ENCODE measurements at regions not wholly inside any gene's neighbourhood (a gene's known extent, or its start where the extent isn't known, plus 50 kb on each side); places are given as distances from the start of the nearest gene placed in this dataset.

- no peak overlapping the region for H3K27ac ChIP-seq (ENCODE audit: low read depth, low read length, severe bottlenecking)
- H3K36me3 ChIP-seq (ENCODE audit: control insufficient read depth, insufficient read depth, low read length): no peaks in the 10 kb centered on the region
Observed at GRCh38 chr13:54162069-54162468, 1133.5 kb downstream of the OLFM4 start.

GRCh38 chr13:54165581-54166215, 1137.1 kb downstream of the OLFM4 start:
- no peak overlapping the region for H3K4me3 ChIP-seq (ENCODE audit: extremely low read depth, insufficient read depth, low read length, poor library complexity, severe bottlenecking)
- H3K36me3 ChIP-seq (ENCODE audit: control insufficient read depth, insufficient read depth, low read length): no peaks in the 10 kb centered on the region
- WGBS, 2 experiments (ENCODE audit: insufficient coverage in 2 of 2): 65 to 87% methylated on average over 2 to 3 of the region's 7 CpGs
- no peaks in the 10 kb centered on the region for H3K4me1 ChIP-seq (ENCODE audit: control insufficient read depth, insufficient read depth, low read length, poor library complexity, severe bottlenecking)
- H3K27ac ChIP-seq (ENCODE audit: low read depth, low read length, severe bottlenecking): no peak overlapping the region
- H3K9me3 ChIP-seq (ENCODE audit: control insufficient read depth, low read length): no peaks in the 10 kb centered on the region

More at GRCh38 chr13:54162069-54162468, 1133.5 kb downstream of the OLFM4 start:
- Histone ChIP-seq H3K9me3 (ENCODE audit: control insufficient read depth, low read length) (no peaks in the 10 kb centered on the region), H3K4me1 (ENCODE audit: control insufficient read depth, insufficient read depth, low read length, poor library complexity, severe bottlenecking) (no peaks in the 10 kb centered on the region), H3K4me3 (ENCODE audit: extremely low read depth, insufficient read depth, low read length, poor library complexity, severe bottlenecking) (no peak overlapping the region)
- no CpG with 5 or more reads among the region's 1 CpG for WGBS, 2 experiments (ENCODE audit: insufficient coverage in 2 of 2)

- Histone ChIP-seq H3K4me1 (ENCODE audit: control insufficient read depth, insufficient read depth, low read length, poor library complexity, severe bottlenecking) (no peaks in the 10 kb centered on the region), H3K9me3 (ENCODE audit: control insufficient read depth, low read length) (no peaks in the 10 kb centered on the region), H3K36me3 (ENCODE audit: control insufficient read depth, insufficient read depth, low read length) (no peaks in the 10 kb centered on the region), H3K4me3 (ENCODE audit: extremely low read depth, insufficient read depth, low read length, poor library complexity, severe bottlenecking) (no peak overlapping the region), H3K27ac (ENCODE audit: low read depth, low read length, severe bottlenecking) (no peak overlapping the region)
Observed at GRCh38 chr13:54173996-54174395, 1145.4 kb downstream of the OLFM4 start.

GRCh38 chr13:54175466-54175865, 1146.9 kb downstream of the OLFM4 start:
- no peaks in the 10 kb centered on the region for H3K9me3 ChIP-seq (ENCODE audit: control insufficient read depth, low read length)
- no CpG with 5 or more reads among the region's 1 CpG for WGBS, 2 experiments (ENCODE audit: insufficient coverage in 2 of 2)
- H3K4me3 ChIP-seq (ENCODE audit: extremely low read depth, insufficient read depth, low read length, poor library complexity, severe bottlenecking): no peak overlapping the region
- H3K36me3 ChIP-seq (ENCODE audit: control insufficient read depth, insufficient read depth, low read length): no peaks in the 10 kb centered on the region
- no peak overlapping the region for H3K27ac ChIP-seq (ENCODE audit: low read depth, low read length, severe bottlenecking)
- H3K4me1 ChIP-seq (ENCODE audit: control insufficient read depth, insufficient read depth, low read length, poor library complexity, severe bottlenecking): no peaks in the 10 kb centered on the region

GRCh38 chr13:54177466-54177865, 1148.9 kb downstream of the OLFM4 start:
- Histone ChIP-seq H3K9me3 (ENCODE audit: control insufficient read depth, low read length) (no peaks in the 10 kb centered on the region), H3K4me1 (ENCODE audit: control insufficient read depth, insufficient read depth, low read length, poor library complexity, severe bottlenecking) (no peaks in the 10 kb centered on the region), H3K4me3 (ENCODE audit: extremely low read depth, insufficient read depth, low read length, poor library complexity, severe bottlenecking) (no peak overlapping the region), H3K36me3 (ENCODE audit: control insufficient read depth, insufficient read depth, low read length) (no peaks in the 10 kb centered on the region), H3K27ac (ENCODE audit: low read depth, low read length, severe bottlenecking) (no peak overlapping the region)
- 57 to 78% methylated on average over 1 of the region's 3 CpGs for WGBS, 2 experiments (ENCODE audit: insufficient coverage in 2 of 2)

GRCh38 chr13:54183166-54183565, 1154.6 kb downstream of the OLFM4 start:
- Histone ChIP-seq H3K36me3 (ENCODE audit: control insufficient read depth, insufficient read depth, low read length) (no peaks in the 10 kb centered on the region), H3K4me1 (ENCODE audit: control insufficient read depth, insufficient read depth, low read length, poor library complexity, severe bottlenecking) (no peaks in the 10 kb centered on the region), H3K9me3 (ENCODE audit: control insufficient read depth, low read length) (no peaks in the 10 kb centered on the region), H3K27ac (ENCODE audit: low read depth, low read length, severe bottlenecking) (no peak overlapping the region), H3K4me3 (ENCODE audit: extremely low read depth, insufficient read depth, low read length, poor library complexity, severe bottlenecking) (no peak overlapping the region)
- no CpG with 5 or more reads among the region's 1 CpG for WGBS, 2 experiments (ENCODE audit: insufficient coverage in 2 of 2)

GRCh38 chr13:54183728-54184127, 1155.1 kb downstream of the OLFM4 start:
- H3K27ac ChIP-seq (ENCODE audit: low read depth, low read length, severe bottlenecking): no peak overlapping the region
- H3K9me3 ChIP-seq (ENCODE audit: control insufficient read depth, low read length): no peaks in the 10 kb centered on the region
- no peaks in the 10 kb centered on the region for H3K36me3 ChIP-seq (ENCODE audit: control insufficient read depth, insufficient read depth, low read length)
- no peak overlapping the region for H3K4me3 ChIP-seq (ENCODE audit: extremely low read depth, insufficient read depth, low read length, poor library complexity, severe bottlenecking)
- no peaks in the 10 kb centered on the region for H3K4me1 ChIP-seq (ENCODE audit: control insufficient read depth, insufficient read depth, low read length, poor library complexity, severe bottlenecking)
- 73% methylated on average over 4 of the region's 6 CpGs; no CpG with 5 or more reads in 1 of the 2 experiments for WGBS, 2 experiments (ENCODE audit: insufficient coverage in 2 of 2)

GRCh38 chr13:54184576-54184975, 1156.0 kb downstream of the OLFM4 start:
- no peaks in the 10 kb centered on the region for H3K4me1 ChIP-seq (ENCODE audit: control insufficient read depth, insufficient read depth, low read length, poor library complexity, severe bottlenecking)
- no CpG with 5 or more reads among the region's 4 CpGs for WGBS, 2 experiments (ENCODE audit: insufficient coverage in 2 of 2)
- H3K27ac ChIP-seq (ENCODE audit: low read depth, low read length, severe bottlenecking): no peak overlapping the region
- no peaks in the 10 kb centered on the region for H3K9me3 ChIP-seq (ENCODE audit: control insufficient read depth, low read length)
- H3K36me3 ChIP-seq (ENCODE audit: control insufficient read depth, insufficient read depth, low read length): no peaks in the 10 kb centered on the region
- no peak overlapping the region for H3K4me3 ChIP-seq (ENCODE audit: extremely low read depth, insufficient read depth, low read length, poor library complexity, severe bottlenecking)

- no peak overlapping the region for H3K4me3 ChIP-seq (ENCODE audit: extremely low read depth, insufficient read depth, low read length, poor library complexity, severe bottlenecking)
- no peaks in the 10 kb centered on the region for H3K9me3 ChIP-seq (ENCODE audit: control insufficient read depth, low read length)
- no peak overlapping the region for H3K27ac ChIP-seq (ENCODE audit: low read depth, low read length, severe bottlenecking)
- no peaks in the 10 kb centered on the region for H3K4me1 ChIP-seq (ENCODE audit: control insufficient read depth, insufficient read depth, low read length, poor library complexity, severe bottlenecking)
- 50 to 86% methylated on average over 1 of the region's 2 CpGs for WGBS, 2 experiments (ENCODE audit: insufficient coverage in 2 of 2)
- no peaks in the 10 kb centered on the region for H3K36me3 ChIP-seq (ENCODE audit: control insufficient read depth, insufficient read depth, low read length)
Observed at GRCh38 chr13:54185101-54185500, 1156.5 kb downstream of the OLFM4 start.

- Histone ChIP-seq H3K36me3 (ENCODE audit: control insufficient read depth, insufficient read depth, low read length) (no peaks in the 10 kb centered on the region), H3K27ac (ENCODE audit: low read depth, low read length, severe bottlenecking) (no peak overlapping the region), H3K4me1 (ENCODE audit: control insufficient read depth, insufficient read depth, low read length, poor library complexity, severe bottlenecking) (no peaks in the 10 kb centered on the region), H3K4me3 (ENCODE audit: extremely low read depth, insufficient read depth, low read length, poor library complexity, severe bottlenecking) (no peak overlapping the region), H3K9me3 (ENCODE audit: control insufficient read depth, low read length) (no peaks in the 10 kb centered on the region)
- no CpG with 5 or more reads among the region's 1 CpG for WGBS, 2 experiments (ENCODE audit: insufficient coverage in 2 of 2)
Observed at GRCh38 chr13:54185785-54186184, 1157.2 kb downstream of the OLFM4 start.

GRCh38 chr13:54187461-54187860, 1158.8 kb downstream of the OLFM4 start:
- WGBS, 2 experiments (ENCODE audit: insufficient coverage in 2 of 2): 76 to 81% methylated on average over 1 of the region's 1 CpG
- H3K4me3 ChIP-seq (ENCODE audit: extremely low read depth, insufficient read depth, low read length, poor library complexity, severe bottlenecking): no peak overlapping the region
- no peaks in the 10 kb centered on the region for H3K4me1 ChIP-seq (ENCODE audit: control insufficient read depth, insufficient read depth, low read length, poor library complexity, severe bottlenecking)
- H3K36me3 ChIP-seq (ENCODE audit: control insufficient read depth, insufficient read depth, low read length): no peaks in the 10 kb centered on the region
- H3K27ac ChIP-seq (ENCODE audit: low read depth, low read length, severe bottlenecking): no peak overlapping the region
- no peaks in the 10 kb centered on the region for H3K9me3 ChIP-seq (ENCODE audit: control insufficient read depth, low read length)

All from mesodermal cell (in vitro differentiated cells).